ENCODE measurements at regions not wholly inside any gene's neighbourhood (a gene's known extent, or its start where the extent isn't known, plus 50 kb on each side); places are given as distances from the start of the nearest gene placed in this dataset.

DNA sequence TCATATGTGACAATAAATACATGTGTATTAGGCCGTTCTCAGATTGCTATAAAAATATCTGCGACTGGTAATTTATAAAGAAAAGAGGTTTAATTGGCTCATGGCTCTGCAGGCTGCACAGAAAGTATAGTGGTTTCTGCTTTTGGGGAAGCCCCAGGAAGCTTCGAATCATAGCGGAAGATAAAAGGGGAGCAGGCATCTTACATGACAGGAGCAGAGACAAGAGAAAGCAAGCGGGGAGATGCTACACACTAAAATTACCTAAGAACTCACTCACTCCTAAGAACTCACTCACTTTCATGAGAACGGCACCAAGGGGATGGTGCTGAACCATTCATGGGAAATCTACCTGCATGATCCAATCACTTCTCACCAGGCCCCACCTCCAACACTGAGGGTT, 284.9 kb downstream of the OTUD1 start:
- BruUV-seq (replicated peaks): no TSS peak
- Histone ChIP-seq H3K4me1 (ENCODE audit: control insufficient read depth, extremely low read depth, insufficient read depth, low read length) (no peaks in the 10 kb centered on the region), H3K27me3 (ENCODE audit: control insufficient read depth in 2 of 2, insufficient read depth in 2 of 2, low read length in 2 of 2) (no peaks in the 10 kb centered on the region), H3K4me3 (replicated peaks in 1 of 3; ENCODE audit: insufficient read depth in 1 of 3, low read depth in 1 of 3, low read length in 3 of 3) (no peak overlapping the region), H3K4me2 (ENCODE audit: insufficient read depth, low read length) (no peak overlapping the region), H3K79me2 (ENCODE audit: control insufficient read depth, insufficient read depth, low read length) (no peaks in the 10 kb centered on the region), H3K36me3 (ENCODE audit: control insufficient read depth in 2 of 2, extremely low read depth in 1 of 2, insufficient read depth in 2 of 2, low read length in 2 of 2) (no peaks in the 10 kb centered on the region), H3K27ac (ENCODE audit: insufficient read depth, low read depth, low read length) (no peak overlapping the region), H3K9me1 (replicated peaks; ENCODE audit: control insufficient read depth, extremely low read depth, insufficient read depth, low read length) (no peaks in the 10 kb centered on the region), H2AFZ (ENCODE audit: low read depth, low read length) (no peak overlapping the region), H3K9me3 (replicated peaks; ENCODE audit: control insufficient read depth, insufficient read depth, low read length) (peaks cover 2% of the 10 kb centered on the region), H4K20me1 (replicated peaks; ENCODE audit: control insufficient read depth, extremely low read depth, insufficient read depth, low read length) (no peaks in the 10 kb centered on the region), H3K9ac (replicated peaks; ENCODE audit: extremely low read depth, insufficient read depth, low read length) (no peak overlapping the region)
- TF ChIP-seq GATA2 (IDR thresholded peaks at IDR 0.05; ENCODE audit: insufficient read depth, insufficient read length, low read depth, low read length) (no peak), MYC (IDR thresholded peaks at IDR 0.05; ENCODE audit: low read depth, low read length) (no peak), POLR2AphosphoS5 (IDR thresholded peaks at IDR 0.05; ENCODE audit: insufficient read depth, low read depth, low read length) (no peak), FOS (IDR thresholded peaks at IDR 0.05; ENCODE audit: borderline replicate concordance, insufficient read depth, low read length) (no peak), JUN (IDR thresholded peaks at IDR 0.05; ENCODE audit: borderline replicate concordance, insufficient read depth, insufficient read length, low read depth) (no peak), POLR2A (IDR thresholded peaks at IDR 0.05; ENCODE audit: low read depth, low read length) (no peak)
- TF ChIP-seq, protein P1, sequence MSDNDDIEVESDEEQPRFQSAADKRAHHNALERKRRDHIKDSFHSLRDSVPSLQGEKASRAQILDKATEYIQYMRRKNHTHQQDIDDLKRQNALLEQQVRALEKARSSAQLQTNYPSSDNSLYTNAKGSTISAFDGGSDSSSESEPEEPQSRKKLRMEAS (IDR thresholded peaks at IDR 0.05; ENCODE audit: insufficient read depth, insufficient read length): no peak
- TF ChIP-seq, protein P2, sequence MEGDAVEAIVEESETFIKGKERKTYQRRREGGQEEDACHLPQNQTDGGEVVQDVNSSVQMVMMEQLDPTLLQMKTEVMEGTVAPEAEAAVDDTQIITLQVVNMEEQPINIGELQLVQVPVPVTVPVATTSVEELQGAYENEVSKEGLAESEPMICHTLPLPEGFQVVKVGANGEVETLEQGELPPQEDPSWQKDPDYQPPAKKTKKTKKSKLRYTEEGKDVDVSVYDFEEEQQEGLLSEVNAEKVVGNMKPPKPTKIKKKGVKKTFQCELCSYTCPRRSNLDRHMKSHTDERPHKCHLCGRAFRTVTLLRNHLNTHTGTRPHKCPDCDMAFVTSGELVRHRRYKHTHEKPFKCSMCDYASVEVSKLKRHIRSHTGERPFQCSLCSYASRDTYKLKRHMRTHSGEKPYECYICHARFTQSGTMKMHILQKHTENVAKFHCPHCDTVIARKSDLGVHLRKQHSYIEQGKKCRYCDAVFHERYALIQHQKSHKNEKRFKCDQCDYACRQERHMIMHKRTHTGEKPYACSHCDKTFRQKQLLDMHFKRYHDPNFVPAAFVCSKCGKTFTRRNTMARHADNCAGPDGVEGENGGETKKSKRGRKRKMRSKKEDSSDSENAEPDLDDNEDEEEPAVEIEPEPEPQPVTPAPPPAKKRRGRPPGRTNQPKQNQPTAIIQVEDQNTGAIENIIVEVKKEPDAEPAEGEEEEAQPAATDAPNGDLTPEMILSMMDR (IDR thresholded peaks at IDR 0.05; ENCODE audit: extremely low read depth in 1 of 2, insufficient read depth in 1 of 2, low read depth in 1 of 2, low read length in 2 of 2): no peak
- intact Hi-C loops (cut with micrococcal nuclease): no loop called here
- FAIRE-seq: no peak
- no peak for DNase-seq (ENCODE audit: low read depth, low spot score)
- ChIA-PET CTCF (no interaction called here), POLR2A (no interaction called here)
- dilution Hi-C loops (cut with MboI; ENCODE audit: extremely low pct_ligation_motif_present, low sequenced_read_pairs): no loop called here
